AG09309 (cell line): ENCODE measurements at regions not wholly inside any gene's neighbourhood (a gene's known extent, or its start where the extent isn't known, plus 50 kb on each side); places are given as distances from the start of the nearest gene placed in this dataset.

Experiments used
- DNase-seq: peaks from one replicate; pipeline ENCODE4 v3.0.0-alpha.2; 2010; ENCODE audit warnings: low read depth
- H3K4me3 ChIP-seq: 2 replicates; pipeline ENCODE4 v1.5.1; 2011; ENCODE audit warnings: mild to moderate bottlenecking, low read depth, low read length, moderate library complexity; ENCODE audit not compliant: control insufficient read depth
- CTCF ChIP-seq: IDR thresholded peaks from 2 replicates; pipeline ENCODE4 v1.5.1; 2011; ENCODE audit warnings: mild to moderate bottlenecking, low read depth, low read length, inconsistent platforms; ENCODE audit not compliant: insufficient read depth, control insufficient read depth; ENCODE audit errors: missing control alignments

DNA sequence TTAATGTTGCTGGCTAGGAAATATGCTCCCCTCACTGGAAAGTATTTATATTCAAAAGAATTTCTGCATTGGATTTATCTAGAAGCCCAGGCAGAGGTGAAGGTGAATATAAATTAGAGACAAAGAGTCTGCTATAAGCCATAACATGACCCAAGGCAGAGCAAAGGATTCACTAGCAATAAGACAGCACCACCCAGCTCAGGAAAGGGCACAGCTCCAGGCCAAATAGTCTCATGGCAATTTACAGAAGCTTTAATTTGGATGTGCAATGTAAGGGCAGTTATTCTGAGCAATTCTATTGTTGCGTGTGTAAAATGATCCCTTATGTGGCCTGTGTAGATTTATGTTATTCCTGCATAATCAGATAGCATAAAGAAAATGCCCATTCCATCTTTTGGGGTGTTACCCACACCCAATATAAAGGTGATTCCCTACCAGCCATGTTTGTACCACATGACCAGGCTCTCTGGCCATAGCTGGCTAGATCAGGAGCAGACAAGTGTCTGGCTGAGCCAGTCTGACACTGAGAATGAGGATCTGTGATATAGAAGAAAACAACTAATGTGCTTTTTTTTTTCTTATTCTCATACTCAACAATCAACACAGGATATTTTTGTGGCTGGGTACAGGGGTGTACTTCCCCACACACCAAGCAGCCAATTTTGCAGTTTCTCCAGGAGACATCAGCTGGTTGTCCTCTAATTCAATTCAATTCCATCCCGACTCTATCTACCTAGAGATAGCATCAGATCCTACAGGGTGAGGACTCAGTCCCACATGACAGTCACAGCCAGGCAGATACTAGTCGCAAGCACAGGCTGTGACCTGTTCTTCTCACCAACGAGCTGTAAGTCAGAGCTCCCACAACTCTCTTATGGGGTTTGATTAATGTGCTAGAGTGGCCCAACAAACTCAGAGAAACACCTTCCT is 181.4 kb downstream of the KCTD15 start:
- no peak for DNase-seq
- no peak overlapping the region for H3K4me3 ChIP-seq
- no peak for TF ChIP-seq CTCF

DNA sequence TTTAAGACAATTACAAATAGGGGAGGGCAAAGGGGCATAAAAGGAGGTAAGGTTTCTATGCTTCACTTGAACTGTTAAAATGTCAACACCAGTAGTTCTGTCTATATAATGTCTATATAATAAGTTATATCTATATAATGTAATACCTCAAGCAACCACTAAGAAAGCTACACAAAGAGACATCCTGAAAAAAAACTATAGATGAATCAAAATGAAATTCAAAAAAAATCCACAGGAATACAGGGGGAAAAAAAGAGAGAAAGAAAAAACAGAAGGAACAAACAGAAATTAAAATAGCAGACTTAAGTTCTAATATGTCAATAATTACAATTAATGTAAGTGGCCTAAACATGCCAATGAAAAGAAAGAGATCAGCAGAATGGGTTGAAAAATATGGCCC is 186.0 kb downstream of the KCTD15 start:
- TF ChIP-seq CTCF, result no peak

GRCh38 chr19:33988601-33989000 is 183.7 kb upstream of the LSM14A start:
- TF ChIP-seq CTCF, result no peak
- no peak overlapping the region for H3K4me3 ChIP-seq
- peak; percentile 4 for DNase-seq

More for the DNA sequence above, 186.0 kb downstream of the KCTD15 start:
- no peak overlapping the region for H3K4me3 ChIP-seq
- DNase-seq, result no peak

GRCh38 chr19:33997690-33998089 is 174.6 kb upstream of the LSM14A start:
- DNase-seq, result no peak
- TF ChIP-seq CTCF, result peak; percentile 5
- no peak overlapping the region for H3K4me3 ChIP-seq

DNA sequence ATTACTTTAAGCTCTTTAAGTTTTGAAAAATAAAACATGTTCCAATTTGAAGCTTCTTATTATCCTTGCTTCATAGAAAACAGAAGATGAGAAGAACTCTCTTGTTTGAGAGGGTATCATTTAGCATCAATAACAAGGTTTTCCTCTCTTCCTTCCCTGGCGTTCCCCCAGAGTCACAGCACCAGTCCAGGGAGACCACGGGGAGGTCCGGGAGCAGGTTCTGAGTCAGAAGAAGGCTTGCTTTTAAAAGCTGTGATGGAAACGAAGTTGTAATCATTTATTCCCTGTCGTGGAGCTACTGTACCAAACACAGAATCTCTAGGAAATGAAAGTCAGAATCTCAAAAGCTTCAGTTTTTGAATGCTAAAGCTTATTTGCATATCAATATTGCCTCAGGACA is 174.0 kb upstream of the LSM14A start:
- no peak for DNase-seq
- TF ChIP-seq CTCF, result no peak
- H3K4me3 ChIP-seq, result no peak overlapping the region

DNA sequence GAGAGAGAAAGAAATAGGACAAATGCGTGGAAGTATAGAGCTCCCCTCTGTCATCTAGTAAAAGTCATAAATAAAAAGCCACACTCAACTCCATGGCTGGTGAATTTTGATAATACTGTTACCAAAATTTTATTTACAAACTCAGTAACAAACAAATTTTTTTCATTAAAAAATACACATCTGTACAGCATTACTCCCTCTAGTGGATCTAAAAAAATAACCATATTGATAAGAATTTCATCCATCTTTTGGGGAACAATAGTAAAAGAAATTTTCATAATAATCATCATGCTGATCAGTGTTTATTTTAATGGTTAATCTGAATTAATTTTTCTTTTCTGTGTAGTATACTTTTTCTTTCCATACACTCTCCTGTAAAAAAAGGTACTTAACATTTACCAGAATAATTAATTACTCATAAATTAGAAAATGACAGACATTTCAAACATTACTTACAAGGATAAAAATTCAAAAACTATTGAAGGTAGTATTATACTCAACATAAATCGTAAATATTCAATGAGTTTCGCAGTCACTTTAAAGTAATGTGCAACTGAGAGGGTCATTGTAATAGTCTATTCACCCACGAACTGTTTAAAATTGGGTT is 173.5 kb upstream of the LSM14A start:
- no peak overlapping the region for H3K4me3 ChIP-seq
- peak; percentile 12 for TF ChIP-seq CTCF
- no peak for DNase-seq
